ENCODE measurements at regions not wholly inside any gene's neighbourhood (a gene's known extent, or its start where the extent isn't known, plus 50 kb on each side); places are given as distances from the start of the nearest gene placed in this dataset.

DNA sequence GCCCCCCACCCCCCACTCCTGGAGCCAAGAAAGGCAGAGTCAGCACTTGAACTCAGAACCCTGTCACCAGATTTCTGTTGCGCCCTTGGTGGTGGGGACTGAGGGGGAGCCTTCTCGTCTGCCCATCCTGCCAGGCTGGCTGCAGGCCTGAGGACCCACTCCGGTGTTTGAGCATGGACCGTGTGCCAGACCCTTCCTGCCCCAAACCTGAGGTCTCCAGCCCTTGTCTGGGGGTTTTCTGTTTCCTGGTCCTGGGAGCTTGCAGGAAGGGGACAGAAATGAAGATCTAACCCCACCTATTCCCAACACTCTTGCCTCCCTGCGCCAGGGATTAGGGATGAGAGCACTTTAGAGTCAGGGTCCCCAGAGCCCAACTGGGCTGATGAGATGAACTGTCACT is 190.6 kb downstream of the HAUS1 start:
- no peaks in the 10 kb centered on the region for H3K27me3 Mint-ChIP-seq
- no peaks in the 10 kb centered on the region for H3K9me3 Mint-ChIP-seq
- ATAC-seq (ENCODE audit: poor library complexity) (no peak), DNase-seq (no peak)
- Histone ChIP-seq H3K9me3 (ENCODE audit: control insufficient read depth in 1 of 2, insufficient read depth in 1 of 2, low read length in 2 of 2) (no peaks in the 10 kb centered on the region), H3K27ac (ENCODE audit: low read depth in 1 of 2, low read length in 2 of 2) (no peak overlapping the region), H3K36me3 (ENCODE audit: insufficient read depth, low read length) (no peaks in the 10 kb centered on the region), H3K4me3 (ENCODE audit: low read length) (no peak overlapping the region), H3K4me1 (ENCODE audit: insufficient read depth, low read length) (no peaks in the 10 kb centered on the region), H3K27me3 (ENCODE audit: control insufficient read depth in 1 of 2, insufficient read depth in 2 of 2, low read length in 2 of 2) (no peaks in the 10 kb centered on the region)
- TF ChIP-seq, protein P1, sequence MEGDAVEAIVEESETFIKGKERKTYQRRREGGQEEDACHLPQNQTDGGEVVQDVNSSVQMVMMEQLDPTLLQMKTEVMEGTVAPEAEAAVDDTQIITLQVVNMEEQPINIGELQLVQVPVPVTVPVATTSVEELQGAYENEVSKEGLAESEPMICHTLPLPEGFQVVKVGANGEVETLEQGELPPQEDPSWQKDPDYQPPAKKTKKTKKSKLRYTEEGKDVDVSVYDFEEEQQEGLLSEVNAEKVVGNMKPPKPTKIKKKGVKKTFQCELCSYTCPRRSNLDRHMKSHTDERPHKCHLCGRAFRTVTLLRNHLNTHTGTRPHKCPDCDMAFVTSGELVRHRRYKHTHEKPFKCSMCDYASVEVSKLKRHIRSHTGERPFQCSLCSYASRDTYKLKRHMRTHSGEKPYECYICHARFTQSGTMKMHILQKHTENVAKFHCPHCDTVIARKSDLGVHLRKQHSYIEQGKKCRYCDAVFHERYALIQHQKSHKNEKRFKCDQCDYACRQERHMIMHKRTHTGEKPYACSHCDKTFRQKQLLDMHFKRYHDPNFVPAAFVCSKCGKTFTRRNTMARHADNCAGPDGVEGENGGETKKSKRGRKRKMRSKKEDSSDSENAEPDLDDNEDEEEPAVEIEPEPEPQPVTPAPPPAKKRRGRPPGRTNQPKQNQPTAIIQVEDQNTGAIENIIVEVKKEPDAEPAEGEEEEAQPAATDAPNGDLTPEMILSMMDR (IDR thresholded peaks at IDR 0.05) = no peak
- H3K36me3 Mint-ChIP-seq (ENCODE audit: low read depth) = no peaks in the 10 kb centered on the region
- ChIA-PET POLR2A (no interaction called here), CTCF (no interaction called here)
- no peaks in the 10 kb centered on the region for H3K4me1 Mint-ChIP-seq (ENCODE audit: low read depth)
- no peak overlapping the region for H3K4me3 Mint-ChIP-seq
- intact Hi-C loops (cut with DNase I, micrococcal nuclease) = no loop called here
- H3K27ac Mint-ChIP-seq = no peak overlapping the region

DNA sequence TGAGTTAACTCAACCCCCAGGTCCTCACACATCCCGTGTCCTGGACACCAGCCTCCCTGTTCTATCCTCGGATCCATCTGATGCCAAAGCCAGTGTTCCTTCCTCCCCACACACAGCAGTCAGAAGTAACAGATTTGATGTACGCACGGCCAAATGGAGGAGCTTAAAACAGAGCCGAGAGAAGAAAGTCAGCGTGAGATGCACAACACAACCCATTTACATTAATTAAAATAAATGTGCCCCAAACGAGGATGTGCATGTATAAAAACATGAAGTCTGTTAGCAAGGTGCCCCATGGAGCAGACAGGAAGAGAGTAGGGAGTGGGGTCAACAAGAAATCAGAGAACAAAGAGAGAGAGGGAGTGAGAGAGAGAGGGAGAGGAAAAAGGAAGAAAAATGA is 191.2 kb downstream of the HAUS1 start:
- Histone ChIP-seq H3K27me3 (ENCODE audit: control insufficient read depth in 1 of 2, insufficient read depth in 2 of 2, low read length in 2 of 2) (no peaks in the 10 kb centered on the region), H3K4me1 (ENCODE audit: insufficient read depth, low read length) (no peaks in the 10 kb centered on the region), H3K36me3 (ENCODE audit: insufficient read depth, low read length) (no peaks in the 10 kb centered on the region), H3K27ac (ENCODE audit: low read depth in 1 of 2, low read length in 2 of 2) (no peak overlapping the region), H3K9me3 (ENCODE audit: control insufficient read depth in 1 of 2, insufficient read depth in 1 of 2, low read length in 2 of 2) (no peaks in the 10 kb centered on the region), H3K4me3 (ENCODE audit: low read length) (no peak overlapping the region)
- DNase-seq (no peak), ATAC-seq (ENCODE audit: poor library complexity) (no peak)
- ChIA-PET CTCF (no interaction called here), POLR2A (no interaction called here)
- TF ChIP-seq, protein P1 (IDR thresholded peaks at IDR 0.05) = no peak
- no peaks in the 10 kb centered on the region for H3K4me1 Mint-ChIP-seq (ENCODE audit: low read depth)
- no peak overlapping the region for H3K4me3 Mint-ChIP-seq
- intact Hi-C loops (cut with DNase I, micrococcal nuclease) = no loop called here
- H3K9me3 Mint-ChIP-seq = no peaks in the 10 kb centered on the region
- H3K27me3 Mint-ChIP-seq = no peaks in the 10 kb centered on the region
- H3K27ac Mint-ChIP-seq = no peak overlapping the region
- H3K36me3 Mint-ChIP-seq (ENCODE audit: low read depth) = no peaks in the 10 kb centered on the region

GRCh38 chr18:46296656-46297055 is 192.5 kb downstream of the HAUS1 start:
- no peak overlapping the region for H3K4me3 Mint-ChIP-seq
- H3K27me3 ChIP-seq (ENCODE audit: control insufficient read depth in 1 of 2, insufficient read depth in 2 of 2, low read length in 2 of 2) = no peaks in the 10 kb centered on the region
- H3K4me1 ChIP-seq (ENCODE audit: insufficient read depth, low read length) = no peaks in the 10 kb centered on the region
- no peak overlapping the region for H3K27ac Mint-ChIP-seq
- no peaks in the 10 kb centered on the region for H3K9me3 ChIP-seq (ENCODE audit: control insufficient read depth in 1 of 2, insufficient read depth in 1 of 2, low read length in 2 of 2)
- no peaks in the 10 kb centered on the region for H3K27me3 Mint-ChIP-seq
- TF ChIP-seq, protein P1 (IDR thresholded peaks at IDR 0.05) = no peak
- POLR2A ChIA-PET = no interaction called here
- no peak overlapping the region for H3K4me3 ChIP-seq (ENCODE audit: low read length)
- CTCF ChIA-PET = no interaction called here
- H3K9me3 Mint-ChIP-seq = no peaks in the 10 kb centered on the region
- H3K36me3 ChIP-seq (ENCODE audit: insufficient read depth, low read length) = no peaks in the 10 kb centered on the region
- H3K4me1 Mint-ChIP-seq (ENCODE audit: low read depth) = no peaks in the 10 kb centered on the region
- no peaks in the 10 kb centered on the region for H3K36me3 Mint-ChIP-seq (ENCODE audit: low read depth)
- ATAC-seq (ENCODE audit: poor library complexity) (no peak), DNase-seq (no peak)
- no peak overlapping the region for H3K27ac ChIP-seq (ENCODE audit: low read depth in 1 of 2, low read length in 2 of 2)
- intact Hi-C loops (cut with DNase I, micrococcal nuclease) = no loop called here

Measured in CD4-positive, alpha-beta T cell (primary cell).